Retina (tissue), 1 donor: ENCODE measurements at regions not wholly inside any gene's neighbourhood (a gene's known extent, or its start where the extent isn't known, plus 50 kb on each side); places are given as distances from the start of the nearest gene placed in this dataset.
"Not testable (repeated sequence)": the region's sequence is repeated elsewhere in the genome, so short reads cannot be mapped to it uniquely, and the experiment has no call there.

Experiments
- DNase-seq: peaks from one replicate; pipeline ENCODE4 v3.0.0-alpha.2; 2016

DNA sequence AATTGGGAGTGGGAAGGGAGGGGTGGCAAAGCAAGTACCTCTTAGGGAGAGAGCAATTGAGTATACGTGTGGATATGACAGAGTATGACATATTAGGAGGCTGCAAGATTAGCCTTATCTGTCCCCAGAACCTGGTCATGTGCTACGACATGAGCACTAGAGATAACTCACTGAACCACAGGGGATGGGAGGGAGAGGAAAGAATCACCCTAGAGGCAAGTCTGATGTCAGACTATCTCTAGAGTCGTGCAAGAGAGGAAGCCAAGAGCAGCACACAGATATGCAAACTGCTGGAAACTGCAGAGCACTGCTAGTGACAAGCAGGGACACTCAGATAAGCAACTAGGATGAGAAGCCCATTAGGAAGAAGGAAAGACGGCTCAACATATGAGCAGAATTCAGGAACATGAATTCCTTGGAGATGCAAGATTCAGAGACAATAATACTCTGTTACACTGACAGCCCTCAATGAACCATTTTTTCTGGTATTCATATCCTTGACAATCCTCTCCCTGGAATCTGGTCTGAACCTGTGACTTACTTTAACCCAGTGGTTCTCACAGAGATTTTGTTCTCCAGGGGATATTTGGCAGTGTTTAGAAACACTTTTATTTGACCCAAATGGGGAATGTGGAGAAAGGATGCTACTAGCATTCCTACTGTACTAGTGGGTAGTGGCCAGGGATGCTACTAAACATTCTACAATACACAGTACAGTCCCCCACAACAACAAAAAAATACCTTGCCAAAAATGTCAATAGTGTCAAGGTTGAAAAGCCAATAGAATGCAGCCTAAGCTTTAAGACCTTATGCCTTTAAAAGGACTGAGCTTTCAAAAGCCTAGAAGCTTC lies 84.0 kb upstream of the BMP2K start:
- DNase-seq = no peak

DNA sequence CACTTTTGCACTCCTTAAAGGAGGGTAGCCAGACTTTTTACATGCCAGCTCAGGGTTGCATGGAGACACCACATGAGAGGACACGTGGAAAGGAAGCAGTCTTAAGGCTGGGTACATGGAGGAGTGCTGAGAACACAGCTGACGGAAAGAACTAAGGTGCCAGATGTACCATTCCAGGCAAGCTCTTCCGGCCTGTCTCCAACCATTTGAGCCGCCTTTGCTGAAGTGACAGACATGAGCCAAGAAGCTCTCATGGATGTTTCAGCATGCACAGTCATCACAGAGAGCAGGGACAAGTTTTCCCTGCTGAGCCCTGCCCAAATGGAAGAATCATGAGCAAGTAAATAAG lies 83.4 kb upstream of the BMP2K start:
- DNase-seq = no peak

DNA sequence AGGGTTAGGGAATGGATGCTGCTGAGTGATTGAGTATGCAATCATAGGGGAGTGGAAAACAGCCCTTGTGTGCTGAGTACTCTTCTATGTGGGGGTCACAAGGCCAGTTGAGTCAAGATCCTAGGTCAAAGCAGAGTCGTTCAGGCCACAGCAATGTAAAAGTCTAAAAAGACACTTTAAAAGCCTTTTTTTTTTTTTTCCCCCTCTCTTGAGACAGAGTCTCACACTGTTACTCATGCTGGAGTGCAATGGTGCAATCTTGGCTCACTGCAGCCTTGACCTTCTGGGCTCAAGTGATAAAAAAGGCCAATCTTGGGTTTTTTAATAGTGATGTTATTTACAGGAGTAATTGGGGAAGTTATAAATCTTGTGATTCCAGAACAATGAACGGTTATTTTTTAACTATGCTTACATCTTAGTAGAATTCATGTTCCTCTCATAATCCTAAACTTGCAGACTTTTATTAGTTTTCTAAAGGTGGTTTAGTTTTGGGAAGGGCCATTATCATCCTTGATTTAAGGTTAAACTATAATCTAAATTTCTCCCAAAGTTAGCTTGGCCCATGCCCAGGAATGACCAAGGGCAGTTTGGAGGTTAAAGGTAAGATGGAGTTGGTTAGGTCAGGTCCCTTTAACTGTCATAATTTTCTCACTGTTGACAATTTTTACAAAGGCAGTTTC lies 82.2 kb upstream of the BMP2K start:
- DNase-seq = no peak

DNA sequence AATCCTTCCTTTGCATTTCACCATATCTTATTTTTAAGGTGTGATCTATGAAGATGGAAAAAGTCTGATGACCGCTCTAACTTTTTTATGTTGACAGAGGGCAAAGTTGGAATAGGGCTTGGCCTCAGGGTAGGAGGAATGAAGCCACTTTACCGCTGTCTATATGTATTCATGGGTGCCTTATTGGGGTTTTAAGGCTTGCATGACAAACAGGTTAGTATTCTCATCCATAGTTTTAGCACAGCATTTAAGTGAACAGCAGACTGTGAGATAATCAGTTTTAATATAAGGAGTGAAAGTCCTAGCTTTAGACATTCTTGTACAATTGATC lies 81.7 kb upstream of the BMP2K start:
- no peak for DNase-seq

DNA sequence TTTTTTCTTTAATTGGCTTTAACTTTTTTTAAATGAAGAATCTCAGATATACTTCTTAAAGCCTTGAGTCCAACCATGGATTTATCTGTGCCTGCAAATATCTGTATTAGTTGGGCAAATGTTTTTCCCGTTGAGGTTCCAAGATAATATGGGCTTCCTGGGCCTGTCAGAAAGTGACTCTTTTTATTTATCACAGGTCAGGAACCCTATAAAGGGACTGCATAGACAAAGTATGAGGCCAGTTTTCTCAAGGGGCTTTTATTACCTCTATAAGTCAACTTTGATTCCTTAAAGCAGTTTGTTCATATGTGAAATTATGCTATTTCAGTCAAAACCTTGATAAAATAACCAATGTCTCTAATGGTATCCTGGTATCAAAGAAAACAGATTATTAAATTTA lies 80.2 kb upstream of the BMP2K start:
- no peak for DNase-seq

DNA sequence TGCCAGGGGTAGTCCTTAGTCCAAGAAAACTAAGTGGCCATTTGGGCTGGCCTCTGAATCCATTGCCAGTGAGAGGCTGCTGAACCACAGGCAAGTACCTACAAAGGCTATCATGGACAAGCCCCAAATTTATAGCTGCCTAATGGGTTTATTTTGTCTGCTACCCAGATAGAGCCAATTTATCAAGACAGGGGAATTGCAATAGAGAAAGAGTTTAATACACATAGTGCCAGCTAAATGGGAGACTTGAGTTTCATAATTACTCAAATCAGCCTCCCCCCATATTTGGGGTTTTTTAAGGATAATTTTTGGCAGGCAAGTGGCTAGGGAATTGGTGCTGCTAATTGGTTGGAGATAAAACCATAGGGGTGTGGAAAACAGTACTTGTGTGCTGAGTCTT lies 73.1 kb upstream of the BMP2K start:
- no peak for DNase-seq

DNA sequence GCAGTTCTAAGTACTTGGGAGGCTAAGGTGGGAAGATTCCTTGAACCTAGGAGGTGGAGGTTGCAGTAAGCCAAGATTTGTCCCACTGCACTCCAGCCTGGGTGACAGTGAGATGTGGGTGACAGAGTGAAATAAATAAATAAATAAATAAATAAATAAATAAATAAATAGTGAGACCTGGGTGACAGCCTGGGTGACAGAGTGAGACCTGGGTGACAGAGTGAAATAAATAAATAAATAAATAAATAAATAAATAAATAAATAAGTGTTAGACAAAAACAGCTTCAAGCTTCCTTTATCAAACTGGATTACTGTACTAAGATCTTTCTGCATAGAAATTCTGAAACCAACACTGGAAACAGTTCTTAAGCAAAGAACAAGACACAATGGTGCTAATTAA lies 71.8 kb upstream of the BMP2K start:
- no peak for DNase-seq

GRCh38 chr4:78704981-78705683 lies 71.0 kb upstream of the BMP2K start:
- DNase-seq = peak; percentile 18

GRCh38 chr4:78706302-78706701 lies 69.8 kb upstream of the BMP2K start:
- DNase-seq = no peak

GRCh38 chr4:78707268-78707667 lies 68.9 kb upstream of the BMP2K start:
- DNase-seq = no peak

GRCh38 chr4:78707793-78708192 lies 68.4 kb upstream of the BMP2K start:
- no peak for DNase-seq

DNA sequence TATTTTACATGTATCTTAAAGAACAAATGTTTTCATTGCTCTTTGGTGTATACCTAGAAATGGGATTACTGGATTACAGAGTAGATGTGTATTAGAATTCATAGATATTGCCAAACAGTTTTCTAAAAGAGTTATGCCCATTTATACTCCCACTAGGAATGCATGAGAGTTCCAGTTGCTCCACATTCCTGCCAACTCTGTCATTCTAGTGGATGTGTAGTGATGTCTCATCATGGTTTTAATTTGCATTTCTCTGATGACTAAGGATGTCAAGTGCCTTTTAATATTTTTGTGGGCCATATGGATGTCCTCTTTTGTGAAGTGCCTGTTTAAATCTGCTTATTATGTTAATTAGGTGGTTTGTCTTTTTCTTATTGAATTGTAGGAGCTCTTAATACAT lies 65.6 kb upstream of the BMP2K start:
- no peak for DNase-seq

DNA sequence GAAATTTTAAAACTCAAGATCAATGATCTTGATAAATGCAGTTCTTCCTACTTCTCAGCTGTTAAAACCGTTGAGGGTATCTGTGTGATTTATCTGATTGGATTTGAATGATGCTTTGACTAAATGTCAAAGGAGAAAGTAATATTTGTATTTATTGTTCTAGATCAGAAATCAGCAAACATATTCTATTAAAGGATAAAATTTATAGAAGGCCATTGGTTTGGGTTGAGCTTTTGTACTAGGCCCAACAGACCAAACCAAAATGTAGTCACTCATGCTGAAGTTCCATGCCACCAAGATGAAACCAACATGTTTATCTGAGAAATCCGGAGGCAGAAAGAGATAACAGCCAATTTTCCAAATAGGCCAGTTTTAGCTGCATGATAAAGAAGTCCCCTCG lies 64.5 kb upstream of the BMP2K start:
- no peak for DNase-seq

- DNase-seq = not testable (repeated sequence)
These were observed 61.6 kb upstream of the BMP2K start for GRCh38 chr4:78714598-78714997.

DNA sequence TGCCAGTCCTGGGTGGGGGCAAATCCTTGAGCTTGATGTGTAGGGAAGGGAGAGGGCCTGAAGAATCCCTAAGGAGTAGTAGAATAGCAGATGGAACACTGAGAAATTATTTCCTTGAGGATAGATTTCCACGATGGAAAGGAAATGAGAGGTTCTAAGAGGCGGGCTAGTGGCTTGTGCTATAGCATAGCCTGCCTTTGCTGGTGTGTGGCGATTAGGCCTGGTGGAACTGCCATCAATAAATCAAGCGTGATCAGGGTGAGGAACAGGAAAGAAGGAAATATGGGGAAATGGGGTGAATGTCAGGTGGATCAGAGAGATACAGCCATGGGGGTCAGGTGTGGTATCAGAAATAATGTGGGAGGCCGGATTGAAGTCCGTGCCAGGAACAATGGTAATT lies 60.8 kb upstream of the BMP2K start:
- not testable (repeated sequence) for DNase-seq

- not testable (repeated sequence) for DNase-seq
These were observed 58.4 kb upstream of the BMP2K start for GRCh38 chr4:78717712-78718111.

DNA sequence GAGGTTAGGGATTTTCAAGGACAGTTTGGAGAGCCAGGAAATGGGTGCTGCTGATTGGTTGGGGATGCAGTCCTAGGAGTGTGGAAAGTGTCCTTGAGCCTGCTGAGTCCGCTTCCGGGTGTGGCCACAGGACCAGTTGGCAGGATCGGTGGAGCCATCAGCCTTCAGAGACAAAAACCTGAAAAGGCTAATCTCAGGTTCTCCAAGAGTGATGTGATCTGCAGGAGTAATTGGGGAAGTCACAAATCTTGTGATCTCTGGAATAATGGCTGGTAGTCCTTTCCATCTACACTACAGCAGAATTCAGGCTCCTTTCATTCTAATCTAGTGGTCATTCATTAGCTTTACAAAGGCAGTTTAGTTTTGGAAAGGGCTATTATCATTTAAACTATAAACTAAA lies 55.9 kb upstream of the BMP2K start:
- DNase-seq = no peak

- no peak for DNase-seq
These were observed 55.0 kb upstream of the BMP2K start for GRCh38 chr4:78720994-78721677.

DNA sequence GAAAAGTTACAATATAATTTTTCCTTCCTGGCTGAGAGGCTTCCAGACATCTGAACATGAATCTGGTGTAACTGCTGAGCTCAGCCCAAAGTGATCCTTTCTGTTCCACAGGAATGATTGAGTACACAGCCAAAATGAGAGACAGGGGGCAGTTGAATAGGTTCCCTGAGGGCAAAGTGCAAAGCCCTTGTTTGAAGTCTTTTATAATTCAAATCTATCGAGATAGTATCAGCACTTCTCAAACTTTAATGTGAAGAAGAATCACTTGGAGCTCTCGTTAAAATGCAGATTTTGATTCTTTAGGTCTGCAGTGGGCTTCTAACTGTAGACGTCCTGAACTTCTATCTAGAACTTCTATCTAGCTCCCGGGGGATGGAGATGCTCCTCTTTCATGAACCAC lies 54.4 kb upstream of the BMP2K start:
- no peak for DNase-seq

- no peak for DNase-seq
These were observed 53.8 kb upstream of the BMP2K start for GRCh38 chr4:78722320-78722719.

DNA sequence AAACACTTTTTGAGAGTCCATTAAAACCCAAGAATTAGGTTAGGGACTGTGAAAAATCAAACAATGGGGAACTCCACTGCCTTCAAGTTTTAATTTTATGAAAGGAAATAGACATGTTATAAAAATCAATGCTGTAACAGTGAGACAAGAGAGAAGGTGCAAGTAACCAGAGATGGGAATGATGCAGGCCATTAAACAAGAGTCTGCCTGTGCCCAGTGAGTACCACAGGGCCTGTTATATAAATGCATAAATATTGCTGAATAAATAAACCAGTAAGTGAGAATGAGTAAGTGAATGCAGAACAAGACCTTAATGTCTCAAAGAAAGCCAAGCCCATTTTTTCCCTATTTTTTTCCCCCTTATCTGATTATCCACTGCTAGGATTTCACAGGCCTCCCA lies 53.3 kb upstream of the BMP2K start:
- DNase-seq = no peak
